Epithelial cell of proximal tubule (primary cell): ENCODE measurements at regions not wholly inside any gene's neighbourhood (a gene's known extent, or its start where the extent isn't known, plus 50 kb on each side); places are given as distances from the start of the nearest gene placed in this dataset.
"Not testable (repeated sequence)": the region's sequence is repeated elsewhere in the genome, so short reads cannot be mapped to it uniquely, and the experiment has no call there.

Source experiments
- DNase-seq: peaks from one replicate; pipeline ENCODE4 v3.0.0-alpha.2; 2011; ENCODE audit warnings: low read depth
- H3K4me3 ChIP-seq: 2 replicates; pipeline ENCODE4 v1.5.1; 2011; ENCODE audit warnings: low read depth, mild to moderate bottlenecking, low read length
- CTCF ChIP-seq: conservative IDR thresholded peaks from 2 replicates; pipeline ENCODE4 v1.5.1; 2012; ENCODE audit warnings: low read depth, mild to moderate bottlenecking, low read length

- H3K4me3 ChIP-seq: no peak overlapping the region
- TF ChIP-seq CTCF: no peak
- peak; percentile 29 for DNase-seq
Measured at GRCh38 chr6:836276-836853, 143.4 kb upstream of the EXOC2 start.

- H3K4me3 ChIP-seq: no peak overlapping the region
- TF ChIP-seq CTCF: no peak
- DNase-seq: peak; percentile 41
Measured at GRCh38 chr6:835476-836160, 142.7 kb upstream of the EXOC2 start.

- no peak for TF ChIP-seq CTCF
- no peak for DNase-seq
- no peak overlapping the region for H3K4me3 ChIP-seq
Measured at GRCh38 chr6:834866-835265, 141.9 kb upstream of the EXOC2 start.

GRCh38 chr6:834190-834589, 141.3 kb upstream of the EXOC2 start:
- DNase-seq: no peak
- TF ChIP-seq CTCF: no peak
- H3K4me3 ChIP-seq: no peak overlapping the region

- H3K4me3 ChIP-seq, DNase-seq: not testable (repeated sequence)
Measured at GRCh38 chr6:832804-833203, 139.9 kb upstream of the EXOC2 start.

GRCh38 chr6:830667-831327, 137.9 kb upstream of the EXOC2 start:
- no peak for TF ChIP-seq CTCF
- no peak overlapping the region for H3K4me3 ChIP-seq
- no peak for DNase-seq

GRCh38 chr6:829656-830055, 136.7 kb upstream of the EXOC2 start:
- H3K4me3 ChIP-seq: no peak overlapping the region

More at GRCh38 chr6:829656-830055, 136.7 kb upstream of the EXOC2 start:
- no peak for TF ChIP-seq CTCF
- no peak for DNase-seq
